Thyroid gland (tissue), 4 donors: ENCODE measurements at regions not wholly inside any gene's neighbourhood (a gene's known extent, or its start where the extent isn't known, plus 50 kb on each side); places are given as distances from the start of the nearest gene placed in this dataset.

ENCODE experiments used
- CTCF ChIP-seq, 6 experiments: fragments of 200-600 bp in 3 of 6; fragments of 450-650 bp in 3 of 6; sonication (generic) in 3 of 6; IDR thresholded peaks; one replicate each; pipeline ENCODE4 v1.5.1; 2016 to 2019; ENCODE audit warnings: antibody characterized with exemption in 6 of 6, mild to moderate bottlenecking in 2 of 6, inconsistent platforms in 1 of 6, moderate library complexity in 1 of 6
- POLR2A ChIP-seq, 2 donors: fragments of 450-650 bp; IDR thresholded peaks; one replicate each; pipeline ENCODE4 v1.6.1; 2017; ENCODE audit warnings: antibody characterized with exemption in 2 of 2, mild to moderate bottlenecking in 2 of 2, moderate library complexity in 1 of 2

GRCh38 chr21:30101967-30102366, 64.6 kb downstream of the CLDN17 start:
- no peak for TF ChIP-seq CTCF (IDR thresholded peaks at IDR 0.05)
- TF ChIP-seq POLR2A (IDR thresholded peaks at IDR 0.05): no peak
